Tibial artery (tissue), 4 donors: ENCODE measurements at regions not wholly inside any gene's neighbourhood (a gene's known extent, or its start where the extent isn't known, plus 50 kb on each side); places are given as distances from the start of the nearest gene placed in this dataset.
A peak's percentile ranks its signal among the peaks of the same experiment; 100 is the strongest.

Source experiments
- DNase-seq, 2 donors: peaks; one replicate each; pipeline ENCODE4 v3.0.0-alpha.2; 2019
- H3K27ac ChIP-seq, 2 donors: fragments of 200-600 bp; sonication (generic) in 1 of 2; 1 replicate in 1 of 2; 2 replicates in 1 of 2; pipeline ENCODE4 v1.5.1; 2018 to 2019; ENCODE audit warnings: mild to moderate bottlenecking in 1 of 2
- H3K27me3 ChIP-seq, 2 donors: fragments of 200-600 bp; sonication (generic) in 1 of 2; one replicate each; pipeline versions ENCODE4 v1.5.1 to v1.6.0; 2016 to 2019
- H3K36me3 ChIP-seq, 3 donors: fragments of 200-600 bp; sonication (generic) in 2 of 3; one replicate each; pipeline ENCODE4 v1.5.1; 2016 to 2019; ENCODE audit warnings: mild to moderate bottlenecking in 2 of 3
- H3K4me1 ChIP-seq, 4 donors: fragments of 200-600 bp; sonication (generic) in 2 of 4; 1 replicate in 3 of 4; 2 replicates in 1 of 4; pipeline ENCODE4 v1.5.1; 2016 to 2019
- H3K4me3 ChIP-seq, 2 donors: fragments of 200-600 bp; sonication (generic) in 1 of 2; 1 replicate in 1 of 2; 2 replicates in 1 of 2; pipeline ENCODE4 v1.5.1; 2018 to 2019; ENCODE audit warnings: mild to moderate bottlenecking in 2 of 2
- H3K9me3 ChIP-seq, 3 donors: fragments of 200-600 bp; sonication (generic) in 1 of 3; one replicate each; pipeline ENCODE4 v1.5.1; 2016 to 2019
- intact Hi-C: fragments of 100-400 bp; cut with DNase I; formaldehyde crosslinking; loops from one replicate; pipeline ENCODE4 v1.15.0; 2023; ENCODE audit warnings: low total_unique reads
- TF ChIP-seq, protein P1 (sequence below), 2 experiments: fragments of 200-600 bp in 1 of 2; fragments of 450-650 bp in 1 of 2; IDR thresholded peaks; one replicate each; pipeline ENCODE4 v1.5.1; 2017 to 2019; ENCODE audit warnings: antibody characterized with exemption in 2 of 2, mild to moderate bottlenecking in 1 of 2, moderate library complexity in 1 of 2

DNA sequence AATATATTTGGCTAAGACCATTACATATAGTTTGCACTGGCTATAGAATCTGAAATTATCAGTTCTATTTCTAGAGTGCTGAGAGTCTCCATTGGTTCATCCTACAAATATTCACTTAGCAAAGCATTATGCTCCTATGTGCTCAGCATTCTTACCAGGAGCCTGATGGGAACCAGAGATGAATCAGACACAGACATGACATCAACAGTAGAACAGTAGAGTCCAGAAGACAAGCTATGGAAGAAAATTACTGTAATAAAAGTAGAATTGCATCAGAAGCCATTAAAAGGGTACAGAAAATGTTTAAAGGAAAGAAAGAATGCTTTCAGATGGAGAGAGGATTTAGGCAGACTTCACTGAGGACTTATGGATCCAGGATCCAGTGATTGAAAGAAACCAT, 271.7 kb upstream of the SNX7 start:
- intact Hi-C loops = no loop called here
- H3K9me3 ChIP-seq = no peaks in the 10 kb centered on the region
- no peak overlapping the region for H3K4me3 ChIP-seq
- no peaks in the 10 kb centered on the region for H3K36me3 ChIP-seq
- H3K27me3 ChIP-seq = no peaks in the 10 kb centered on the region
- DNase-seq = no peak
- TF ChIP-seq, protein P1, sequence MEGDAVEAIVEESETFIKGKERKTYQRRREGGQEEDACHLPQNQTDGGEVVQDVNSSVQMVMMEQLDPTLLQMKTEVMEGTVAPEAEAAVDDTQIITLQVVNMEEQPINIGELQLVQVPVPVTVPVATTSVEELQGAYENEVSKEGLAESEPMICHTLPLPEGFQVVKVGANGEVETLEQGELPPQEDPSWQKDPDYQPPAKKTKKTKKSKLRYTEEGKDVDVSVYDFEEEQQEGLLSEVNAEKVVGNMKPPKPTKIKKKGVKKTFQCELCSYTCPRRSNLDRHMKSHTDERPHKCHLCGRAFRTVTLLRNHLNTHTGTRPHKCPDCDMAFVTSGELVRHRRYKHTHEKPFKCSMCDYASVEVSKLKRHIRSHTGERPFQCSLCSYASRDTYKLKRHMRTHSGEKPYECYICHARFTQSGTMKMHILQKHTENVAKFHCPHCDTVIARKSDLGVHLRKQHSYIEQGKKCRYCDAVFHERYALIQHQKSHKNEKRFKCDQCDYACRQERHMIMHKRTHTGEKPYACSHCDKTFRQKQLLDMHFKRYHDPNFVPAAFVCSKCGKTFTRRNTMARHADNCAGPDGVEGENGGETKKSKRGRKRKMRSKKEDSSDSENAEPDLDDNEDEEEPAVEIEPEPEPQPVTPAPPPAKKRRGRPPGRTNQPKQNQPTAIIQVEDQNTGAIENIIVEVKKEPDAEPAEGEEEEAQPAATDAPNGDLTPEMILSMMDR (IDR thresholded peaks at IDR 0.05) = no peak
- no peaks in the 10 kb centered on the region for H3K4me1 ChIP-seq
- no peak overlapping the region for H3K27ac ChIP-seq

DNA sequence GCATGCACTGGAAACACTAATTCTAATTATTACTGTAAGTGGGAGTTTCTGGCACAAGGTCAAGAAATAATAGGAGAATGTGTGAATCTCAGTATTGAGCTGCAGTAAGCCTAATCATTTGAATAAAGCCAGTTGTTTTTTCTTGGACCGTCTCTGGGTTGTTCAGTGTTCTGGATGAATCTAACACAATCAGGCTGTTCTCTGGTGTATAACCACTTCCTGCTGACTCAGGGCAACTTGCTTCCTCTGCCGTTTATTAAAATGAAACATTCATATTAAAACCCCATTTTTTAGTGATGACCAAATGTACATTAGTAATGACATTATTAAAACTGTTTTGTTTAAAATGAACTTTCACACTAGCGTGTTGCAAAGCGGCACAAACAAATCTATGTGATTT, 273.1 kb upstream of the SNX7 start:
- H3K9me3 ChIP-seq = no peaks in the 10 kb centered on the region
- no peaks in the 10 kb centered on the region for H3K36me3 ChIP-seq
- no peak overlapping the region for H3K4me3 ChIP-seq
- H3K27me3 ChIP-seq = no peaks in the 10 kb centered on the region
- H3K4me1 ChIP-seq = no peaks in the 10 kb centered on the region
- intact Hi-C loops = no loop called here
- TF ChIP-seq, protein P1 (IDR thresholded peaks at IDR 0.05) = no peak
- no peak overlapping the region for H3K27ac ChIP-seq
- DNase-seq = peak in 1 of 2 donors; percentile 24

DNA sequence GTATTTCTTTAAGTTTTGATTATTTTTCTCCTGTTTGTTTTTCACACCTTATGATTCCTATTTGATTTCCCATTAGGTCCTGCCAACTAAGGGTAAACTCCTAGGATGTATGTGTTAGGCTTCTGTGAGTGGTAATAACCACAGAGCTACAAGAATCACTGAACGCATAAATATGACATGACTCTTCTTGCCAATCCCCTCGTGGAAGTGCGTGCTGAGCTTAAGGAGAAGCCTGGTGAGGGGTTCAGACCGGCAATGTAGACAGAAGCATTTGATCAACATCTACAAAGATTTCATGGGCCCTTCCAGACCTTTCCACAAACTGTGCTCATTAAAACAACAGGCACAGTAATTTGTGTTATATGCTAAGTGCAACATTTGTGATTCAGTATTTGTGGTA, 273.8 kb upstream of the SNX7 start:
- no peaks in the 10 kb centered on the region for H3K27me3 ChIP-seq
- no peak overlapping the region for H3K27ac ChIP-seq
- intact Hi-C loops = no loop called here

DNA sequence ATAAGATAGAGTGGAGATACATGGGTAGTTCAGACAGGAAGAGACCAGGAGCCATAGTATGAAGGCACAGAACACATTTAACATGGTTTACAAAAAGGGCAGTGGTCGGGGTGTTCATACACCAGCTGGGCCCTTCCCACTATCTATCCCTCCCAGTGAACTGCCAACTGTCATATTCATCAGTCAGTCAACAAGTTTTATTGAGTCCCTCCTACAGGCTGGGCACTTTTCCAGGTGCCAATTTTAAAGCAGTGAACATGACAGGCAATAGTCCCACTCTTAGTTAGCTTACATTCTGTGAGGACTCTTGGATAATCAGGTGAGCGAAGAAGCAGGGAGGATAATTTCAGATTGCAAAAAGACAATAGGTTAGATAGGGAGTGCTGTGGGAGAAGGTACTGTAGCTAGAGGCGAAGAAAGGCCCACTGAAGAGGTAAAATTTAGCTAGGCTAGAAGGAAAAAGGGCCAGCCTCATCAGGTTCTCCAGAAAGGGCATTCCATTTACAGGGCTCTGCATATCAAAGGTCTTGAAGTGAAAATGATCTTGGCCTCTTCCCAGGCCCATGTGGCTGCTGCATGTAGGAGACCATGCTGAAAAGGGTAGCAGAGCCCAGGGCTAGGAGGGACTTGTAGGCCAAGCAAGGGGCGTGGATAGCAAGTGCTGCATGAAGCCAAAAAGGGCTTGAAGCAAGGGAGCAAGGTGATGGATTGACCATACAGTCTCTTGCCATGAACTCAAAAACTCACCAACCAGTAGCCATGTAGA, 274.7 kb upstream of the SNX7 start:
- Histone ChIP-seq H3K4me3 (no peak overlapping the region), H3K9me3 (no peaks in the 10 kb centered on the region), H3K27ac (no peak overlapping the region), H3K36me3 (no peaks in the 10 kb centered on the region), H3K27me3 (no peaks in the 10 kb centered on the region), H3K4me1 (no peaks in the 10 kb centered on the region)
- TF ChIP-seq, protein P1 (IDR thresholded peaks at IDR 0.05) = no peak
- intact Hi-C loops = no loop called here
- DNase-seq = no peak

More for the DNA sequence above, 273.8 kb upstream of the SNX7 start:
- H3K9me3 ChIP-seq = no peaks in the 10 kb centered on the region
- TF ChIP-seq, protein P1 (IDR thresholded peaks at IDR 0.05) = no peak
- H3K36me3 ChIP-seq = no peaks in the 10 kb centered on the region
- no peak overlapping the region for H3K4me3 ChIP-seq
- H3K4me1 ChIP-seq = no peaks in the 10 kb centered on the region
- no peak for DNase-seq

DNA sequence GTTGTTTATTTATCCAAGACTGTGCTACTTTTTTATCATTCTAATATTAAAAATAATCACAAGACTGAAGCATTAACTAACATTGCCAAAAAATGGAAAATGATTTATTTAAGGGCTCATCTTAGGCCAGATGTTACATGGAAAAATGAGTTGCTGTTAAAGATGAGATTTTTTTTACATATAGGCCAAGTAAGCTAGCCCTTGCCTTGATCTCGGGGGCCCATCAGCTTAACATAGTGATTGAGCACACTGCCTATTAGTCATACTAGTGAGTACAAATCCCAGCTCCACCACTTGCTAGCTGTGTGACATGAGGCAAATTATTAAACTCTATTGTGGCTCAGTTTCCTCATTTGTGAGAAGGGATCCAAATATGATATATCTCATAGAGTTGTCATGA, 275.9 kb upstream of the SNX7 start:
- DNase-seq = no peak

More for the DNA sequence above, 275.9 kb upstream of the SNX7 start:
- H3K9me3 ChIP-seq = no peaks in the 10 kb centered on the region
- no peaks in the 10 kb centered on the region for H3K4me1 ChIP-seq
- H3K27me3 ChIP-seq = no peaks in the 10 kb centered on the region
- no peaks in the 10 kb centered on the region for H3K36me3 ChIP-seq
- intact Hi-C loops = no loop called here
- no peak overlapping the region for H3K4me3 ChIP-seq
- TF ChIP-seq, protein P1 (IDR thresholded peaks at IDR 0.05) = no peak
- H3K27ac ChIP-seq = no peak overlapping the region
